ENCODE measurements at regions not wholly inside any gene's neighbourhood (a gene's known extent, or its start where the extent isn't known, plus 50 kb on each side); places are given as distances from the start of the nearest gene placed in this dataset.

DNA sequence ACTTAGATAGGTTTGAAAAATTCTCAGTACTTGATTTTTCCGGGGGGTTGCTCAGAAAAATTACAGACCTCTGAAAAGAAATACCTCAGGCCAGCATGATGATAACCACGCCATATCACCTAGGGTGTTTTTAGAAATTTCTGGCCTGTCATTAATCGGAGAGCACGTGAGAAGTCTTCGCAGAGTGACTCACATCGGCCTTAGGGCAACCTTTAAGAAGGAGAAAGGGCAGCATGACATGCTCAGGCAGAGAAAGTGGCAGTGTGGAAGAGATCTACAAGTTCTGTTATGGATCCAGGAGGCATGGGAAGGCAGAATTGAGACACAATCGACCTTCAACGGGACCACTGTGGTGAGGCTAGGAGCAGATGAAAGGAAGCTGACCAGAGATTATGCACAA is 506.3 kb downstream of the LMO4 start:
- TF ChIP-seq ZFX (IDR thresholded peaks at IDR 0.05), result no peak
- TF ChIP-seq CTCF (conservative IDR thresholded peaks at IDR 0.05), result no peak
- no peak overlapping the region for H3K27ac ChIP-seq

- no peak overlapping the region for H3K27ac ChIP-seq
- TF ChIP-seq ZFX (IDR thresholded peaks at IDR 0.05) (no peak), CTCF (conservative IDR thresholded peaks at IDR 0.05) (no peak)
Observed at GRCh38 chr1:87840767-87841166, 512.1 kb downstream of the LMO4 start.

- TF ChIP-seq CTCF (conservative IDR thresholded peaks at IDR 0.05) (no peak), ZFX (IDR thresholded peaks at IDR 0.05) (no peak)
- no peak overlapping the region for H3K27ac ChIP-seq
Observed at GRCh38 chr1:87841332-87841731, 512.7 kb downstream of the LMO4 start.

- TF ChIP-seq ZFX (IDR thresholded peaks at IDR 0.05) (no peak), CTCF (conservative IDR thresholded peaks at IDR 0.05) (no peak)
- H3K27ac ChIP-seq, result no peak overlapping the region
Observed at GRCh38 chr1:87842156-87842555, 513.5 kb downstream of the LMO4 start.

DNA sequence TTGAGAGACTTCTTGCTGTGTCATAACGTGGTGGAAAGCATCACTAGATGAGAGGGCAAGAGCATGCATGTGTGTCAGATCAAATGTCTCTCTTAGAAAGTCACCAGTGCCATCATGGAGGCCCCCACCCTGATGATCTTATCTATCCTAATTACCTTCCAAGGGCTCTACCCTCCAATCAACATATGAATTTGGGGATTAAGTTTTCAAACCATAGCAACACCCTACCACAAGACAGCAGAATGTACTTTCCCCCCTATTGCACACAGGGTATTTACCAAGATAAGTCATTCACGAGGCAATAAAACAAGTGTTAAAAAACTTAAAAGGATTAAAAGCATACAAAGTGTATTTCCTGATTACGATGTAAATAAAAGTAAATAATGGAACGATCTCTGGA is 515.6 kb downstream of the LMO4 start:
- TF ChIP-seq CTCF (conservative IDR thresholded peaks at IDR 0.05), result no peak
- TF ChIP-seq ZFX (IDR thresholded peaks at IDR 0.05), result no peak
- no peak overlapping the region for H3K27ac ChIP-seq

- TF ChIP-seq CTCF (conservative IDR thresholded peaks at IDR 0.05) (no peak), ZFX (IDR thresholded peaks at IDR 0.05) (no peak)
- no peak overlapping the region for H3K27ac ChIP-seq
Observed at GRCh38 chr1:87851490-87851889, 522.8 kb downstream of the LMO4 start.

DNA sequence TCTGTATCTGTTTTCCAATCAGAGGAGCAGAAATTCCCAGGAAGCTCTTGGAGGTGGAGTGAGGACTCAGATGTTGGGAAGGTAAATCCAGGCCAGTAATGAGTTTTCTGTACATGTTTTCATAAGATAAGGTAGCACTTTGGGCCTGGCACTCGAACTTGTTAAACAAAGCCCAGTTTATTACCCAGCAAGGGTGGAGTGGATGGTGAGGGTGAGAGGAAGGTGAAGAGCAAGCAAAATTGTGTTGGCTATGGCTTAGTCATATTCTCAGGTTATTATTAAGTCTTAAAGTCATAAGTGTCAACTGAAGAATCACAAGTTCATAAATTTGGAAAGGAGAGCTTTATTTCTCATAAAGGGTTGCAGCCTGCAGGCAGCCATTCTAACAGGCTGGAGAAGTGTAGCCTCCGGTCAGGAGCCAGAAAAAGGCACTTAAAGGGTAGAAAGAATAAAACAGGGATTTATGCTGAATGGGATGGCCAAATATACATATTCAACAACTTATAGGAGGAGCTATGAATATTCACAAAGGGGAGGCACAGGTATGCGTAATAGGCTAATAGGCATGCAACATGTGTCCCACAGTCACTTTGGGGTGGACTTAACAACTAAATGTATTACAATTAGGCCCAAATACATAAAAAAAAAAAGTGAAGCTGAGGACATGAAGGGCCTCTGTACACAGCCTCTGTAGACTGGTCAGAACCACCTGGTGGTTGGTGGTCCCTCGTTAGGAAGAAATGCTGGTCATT is 523.9 kb downstream of the LMO4 start:
- H3K27ac ChIP-seq, result no peak overlapping the region
- TF ChIP-seq ZFX (IDR thresholded peaks at IDR 0.05) (no peak), CTCF (conservative IDR thresholded peaks at IDR 0.05) (no peak)

All from C4-2B (cell line).